Breast epithelium (tissue), 4 donors: ENCODE measurements at regions not wholly inside any gene's neighbourhood (a gene's known extent, or its start where the extent isn't known, plus 50 kb on each side); places are given as distances from the start of the nearest gene placed in this dataset.

Experiments used
- DNase-seq, 2 donors: peaks; one replicate each; pipeline ENCODE4 v3.0.0-alpha.2; 2019; ENCODE audit warnings: low spot score in 2 of 2
- H3K27ac ChIP-seq, 2 donors: fragments of 200-600 bp; sonication (generic) in 1 of 2; one replicate each; pipeline ENCODE4 v1.5.1; 2016 to 2019; ENCODE audit warnings: mild to moderate bottlenecking in 1 of 2
- H3K27me3 ChIP-seq, 2 donors: fragments of 200-600 bp; sonication (generic) in 1 of 2; one replicate each; pipeline versions ENCODE4 v1.5.1 to v1.6.0; 2017 to 2019; ENCODE audit warnings: control low read depth in 1 of 2, mild to moderate bottlenecking in 1 of 2
- H3K36me3 ChIP-seq: fragments of 200-600 bp; one replicate; pipeline ENCODE4 v1.5.1; 2019
- H3K4me1 ChIP-seq, 2 donors: fragments of 200-600 bp; sonication (generic); one replicate each; pipeline ENCODE4 v1.5.1; 2016 to 2019; ENCODE audit warnings: control low read depth in 1 of 2
- H3K4me3 ChIP-seq, 3 donors: fragments of 200-600 bp; sonication (generic); 1 replicate in 2 of 3; 2 replicates in 1 of 3; pipeline ENCODE4 v1.5.1; 2016 to 2019; ENCODE audit warnings: mild to moderate bottlenecking in 3 of 3, moderate library complexity in 2 of 3
- H3K9me3 ChIP-seq, 2 donors: fragments of 200-600 bp; sonication (generic) in 1 of 2; one replicate each; pipeline ENCODE4 v1.5.1; 2016 to 2019; ENCODE audit warnings: control low read depth in 1 of 2
- POLR2A ChIP-seq: fragments of 450-650 bp; IDR thresholded peaks from one replicate; pipeline ENCODE4 v1.6.1; 2016; ENCODE audit warnings: antibody characterized with exemption, mild to moderate bottlenecking, moderate library complexity
- POLR2AphosphoS5 ChIP-seq, 3 donors: sonication (generic); formaldehyde crosslinking; IDR thresholded peaks; one replicate each; pipeline ENCODE4 v1.6.1; 2017; ENCODE audit warnings: antibody characterized with exemption in 3 of 3
- intact Hi-C: fragments of 100-400 bp; cut with DNase I; formaldehyde crosslinking; loops from one replicate; pipeline ENCODE4 v1.15.1; 2023; ENCODE audit warnings: low total_unique reads
- TF ChIP-seq, protein P1 (sequence below), 3 donors: fragments of 450-650 bp; IDR thresholded peaks; one replicate each; pipeline ENCODE4 v1.5.1; 2016 to 2017; ENCODE audit warnings: antibody characterized with exemption in 3 of 3, mild to moderate bottlenecking in 3 of 3, moderate library complexity in 3 of 3

GRCh38 chr15:29409890-29410289, 140.3 kb upstream of the NSMCE3 start:
- Histone ChIP-seq H3K36me3 (no peaks in the 10 kb centered on the region), H3K27me3 (no peaks in the 10 kb centered on the region), H3K27ac (no peak overlapping the region), H3K4me3 (no peak overlapping the region), H3K4me1 (no peaks in the 10 kb centered on the region), H3K9me3 (no peaks in the 10 kb centered on the region)
- TF ChIP-seq, protein P1, sequence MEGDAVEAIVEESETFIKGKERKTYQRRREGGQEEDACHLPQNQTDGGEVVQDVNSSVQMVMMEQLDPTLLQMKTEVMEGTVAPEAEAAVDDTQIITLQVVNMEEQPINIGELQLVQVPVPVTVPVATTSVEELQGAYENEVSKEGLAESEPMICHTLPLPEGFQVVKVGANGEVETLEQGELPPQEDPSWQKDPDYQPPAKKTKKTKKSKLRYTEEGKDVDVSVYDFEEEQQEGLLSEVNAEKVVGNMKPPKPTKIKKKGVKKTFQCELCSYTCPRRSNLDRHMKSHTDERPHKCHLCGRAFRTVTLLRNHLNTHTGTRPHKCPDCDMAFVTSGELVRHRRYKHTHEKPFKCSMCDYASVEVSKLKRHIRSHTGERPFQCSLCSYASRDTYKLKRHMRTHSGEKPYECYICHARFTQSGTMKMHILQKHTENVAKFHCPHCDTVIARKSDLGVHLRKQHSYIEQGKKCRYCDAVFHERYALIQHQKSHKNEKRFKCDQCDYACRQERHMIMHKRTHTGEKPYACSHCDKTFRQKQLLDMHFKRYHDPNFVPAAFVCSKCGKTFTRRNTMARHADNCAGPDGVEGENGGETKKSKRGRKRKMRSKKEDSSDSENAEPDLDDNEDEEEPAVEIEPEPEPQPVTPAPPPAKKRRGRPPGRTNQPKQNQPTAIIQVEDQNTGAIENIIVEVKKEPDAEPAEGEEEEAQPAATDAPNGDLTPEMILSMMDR (IDR thresholded peaks at IDR 0.05) = no peak
- TF ChIP-seq POLR2AphosphoS5 (IDR thresholded peaks at IDR 0.05) (no peak), POLR2A (no peak)
- intact Hi-C loops = no loop called here
- DNase-seq = no peak

GRCh38 chr15:29405564-29405963, 135.9 kb upstream of the NSMCE3 start:
- Histone ChIP-seq H3K27ac (no peak overlapping the region), H3K4me3 (no peak overlapping the region), H3K27me3 (peaks cover 0 to 4% of the 10 kb centered on the region in 2 donors), H3K36me3 (no peaks in the 10 kb centered on the region), H3K9me3 (no peaks in the 10 kb centered on the region), H3K4me1 (no peaks in the 10 kb centered on the region)
- TF ChIP-seq POLR2A = no peak
- no peak for TF ChIP-seq POLR2AphosphoS5 (IDR thresholded peaks at IDR 0.05)
- TF ChIP-seq, protein P1 (IDR thresholded peaks at IDR 0.05) = no peak
- intact Hi-C loops = no loop called here
- DNase-seq = no peak

DNA sequence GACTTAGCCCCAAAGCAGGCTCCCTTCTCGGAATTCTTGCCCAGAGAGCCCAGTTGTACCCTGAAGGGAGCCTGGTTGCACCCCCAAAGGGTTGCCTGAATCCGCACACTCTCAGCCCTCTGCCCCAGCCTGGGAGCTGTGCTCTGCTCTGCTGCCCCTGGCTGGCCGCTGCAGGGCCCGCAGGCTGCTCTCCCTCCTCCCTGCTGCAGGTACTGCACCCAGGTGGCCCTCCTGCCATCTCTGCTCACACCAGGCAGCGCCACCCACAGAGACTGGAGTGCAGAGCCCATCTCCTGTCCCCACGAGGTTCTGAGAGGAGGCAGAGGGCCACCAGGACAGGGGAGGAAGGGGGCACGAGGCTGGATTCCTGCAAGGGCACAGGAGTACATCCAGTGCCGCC, 134.2 kb upstream of the NSMCE3 start:
- H3K4me1 ChIP-seq = no peaks in the 10 kb centered on the region
- H3K27ac ChIP-seq = no peak overlapping the region
- no peaks in the 10 kb centered on the region for H3K36me3 ChIP-seq
- no peak for DNase-seq
- intact Hi-C loops = no loop called here
- H3K4me3 ChIP-seq = no peak overlapping the region
- H3K9me3 ChIP-seq = no peaks in the 10 kb centered on the region
- peaks cover 0 to 4% of the 10 kb centered on the region in 2 donors for H3K27me3 ChIP-seq
- TF ChIP-seq POLR2A (no peak), POLR2AphosphoS5 (IDR thresholded peaks at IDR 0.05) (no peak)
- TF ChIP-seq, protein P1 (IDR thresholded peaks at IDR 0.05) = no peak

- H3K9me3 ChIP-seq = no peaks in the 10 kb centered on the region
- H3K4me1 ChIP-seq = no peaks in the 10 kb centered on the region
- no peak for DNase-seq
- peaks cover 0 to 4% of the 10 kb centered on the region in 2 donors for H3K27me3 ChIP-seq
- no peak overlapping the region for H3K4me3 ChIP-seq
- no peaks in the 10 kb centered on the region for H3K36me3 ChIP-seq
- intact Hi-C loops = no loop called here
- TF ChIP-seq, protein P1 (IDR thresholded peaks at IDR 0.05) = no peak
- no peak overlapping the region for H3K27ac ChIP-seq
Measured at GRCh38 chr15:29401644-29402043, 132.0 kb upstream of the NSMCE3 start.

DNA sequence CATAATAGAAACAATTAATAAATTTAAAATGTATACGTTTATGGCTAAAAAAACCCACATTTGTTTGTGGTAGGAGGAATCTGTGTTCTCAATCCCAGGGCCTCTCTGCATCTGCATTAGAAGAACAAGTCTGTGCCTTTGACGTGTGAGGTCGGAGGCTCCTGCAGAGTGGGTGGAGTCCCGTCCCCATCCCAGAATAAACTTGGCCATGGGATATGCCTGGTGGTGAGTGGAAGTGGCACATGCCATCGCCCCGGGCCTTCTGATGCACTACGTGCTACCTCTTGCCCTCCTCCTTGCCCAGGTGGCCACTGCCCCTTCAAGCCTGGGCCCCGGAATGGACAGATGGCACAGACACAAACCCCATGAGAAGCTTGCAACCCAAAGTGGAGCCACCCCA, 131.1 kb upstream of the NSMCE3 start:
- Histone ChIP-seq H3K27ac (no peak overlapping the region), H3K27me3 (peaks cover 0 to 4% of the 10 kb centered on the region in 2 donors), H3K36me3 (no peaks in the 10 kb centered on the region), H3K9me3 (no peaks in the 10 kb centered on the region), H3K4me1 (no peaks in the 10 kb centered on the region), H3K4me3 (no peak overlapping the region)
- TF ChIP-seq POLR2AphosphoS5 (IDR thresholded peaks at IDR 0.05) = no peak
- TF ChIP-seq, protein P1 (IDR thresholded peaks at IDR 0.05) = no peak
- intact Hi-C loops = no loop called here
- no peak for DNase-seq
